ENCODE measurements at regions not wholly inside any gene's neighbourhood (a gene's known extent, or its start where the extent isn't known, plus 50 kb on each side); places are given as distances from the start of the nearest gene placed in this dataset.
"Not testable (repeated sequence)": the region's sequence is repeated elsewhere in the genome, so short reads cannot be mapped to it uniquely, and the experiment has no call there.

DNA sequence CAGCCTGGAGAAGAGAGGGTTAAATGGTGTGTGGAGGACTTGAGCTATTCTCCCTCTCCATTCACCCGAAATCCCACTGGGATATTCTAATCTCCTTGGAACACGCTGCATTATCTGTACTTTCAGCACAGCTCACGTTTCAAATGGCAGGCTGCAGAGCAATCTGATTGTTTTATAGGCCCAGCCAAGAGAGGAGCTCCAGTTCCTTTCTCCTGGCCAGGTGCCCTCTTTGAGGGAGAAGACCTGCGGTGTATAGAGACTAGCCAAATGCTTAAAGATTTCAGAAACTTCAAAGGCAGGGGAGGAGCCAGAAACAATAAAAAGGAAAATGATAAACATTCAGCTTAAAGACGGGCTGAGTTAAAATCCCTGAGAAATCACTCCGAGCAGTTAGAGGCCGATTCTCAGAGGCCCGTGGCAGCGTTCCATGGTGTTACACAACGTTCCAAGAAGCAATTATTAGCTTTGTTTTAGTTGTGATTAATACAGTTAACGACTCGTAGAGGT, 564.0 kb upstream of the KLF4 start:
- ChIA-PET POLR2A (no interaction called here), CTCF (no interaction called here)
- no peak overlapping the region for H3K4me3 Mint-ChIP-seq
- no peaks in the 10 kb centered on the region for H3K27me3 Mint-ChIP-seq
- DNase-seq: no peak
- H3K27ac Mint-ChIP-seq: no peak overlapping the region
- no peaks in the 10 kb centered on the region for H3K9me3 Mint-ChIP-seq
- H3K36me3 Mint-ChIP-seq (ENCODE audit: low read depth): no peaks in the 10 kb centered on the region
- H3K4me1 Mint-ChIP-seq: no peaks in the 10 kb centered on the region

DNA sequence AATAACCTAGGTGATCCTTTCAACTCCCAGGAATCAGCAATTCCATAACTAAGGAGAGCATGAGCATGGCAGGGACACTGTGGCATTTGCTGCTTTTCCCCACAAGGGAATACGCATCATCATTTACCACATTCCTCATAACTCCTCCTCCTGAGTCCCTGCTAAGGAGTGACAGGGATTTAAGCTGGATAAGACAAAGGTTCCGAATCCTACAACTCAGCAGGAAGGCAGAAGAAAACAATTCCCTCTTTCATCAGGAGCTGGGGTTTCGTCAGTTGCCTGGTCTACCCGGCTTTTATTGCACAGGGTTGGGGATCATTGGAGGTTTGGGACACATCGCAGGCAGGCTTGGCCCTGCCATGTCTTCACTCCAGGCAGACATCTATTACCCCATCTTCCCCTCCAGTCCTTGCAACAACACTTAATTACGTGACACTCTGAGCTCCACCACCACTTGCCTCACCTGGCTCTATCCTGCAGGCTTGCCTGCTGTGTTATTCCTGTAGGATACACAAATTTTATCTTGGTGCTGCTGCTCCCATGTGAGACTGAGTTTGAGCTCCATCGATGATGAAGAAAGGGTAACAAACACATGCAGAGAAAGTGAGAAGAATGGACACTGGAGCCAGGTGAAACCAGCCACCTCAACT, 563.0 kb upstream of the KLF4 start:
- ChIA-PET CTCF (no interaction called here), POLR2A (no interaction called here)
- H3K27me3 Mint-ChIP-seq: no peaks in the 10 kb centered on the region
- H3K4me3 Mint-ChIP-seq: no peak overlapping the region
- no peaks in the 10 kb centered on the region for H3K9me3 Mint-ChIP-seq
- no peaks in the 10 kb centered on the region for H3K4me1 Mint-ChIP-seq
- no peak for DNase-seq
- H3K36me3 Mint-ChIP-seq (ENCODE audit: low read depth): no peaks in the 10 kb centered on the region
- no peak overlapping the region for H3K27ac Mint-ChIP-seq

DNA sequence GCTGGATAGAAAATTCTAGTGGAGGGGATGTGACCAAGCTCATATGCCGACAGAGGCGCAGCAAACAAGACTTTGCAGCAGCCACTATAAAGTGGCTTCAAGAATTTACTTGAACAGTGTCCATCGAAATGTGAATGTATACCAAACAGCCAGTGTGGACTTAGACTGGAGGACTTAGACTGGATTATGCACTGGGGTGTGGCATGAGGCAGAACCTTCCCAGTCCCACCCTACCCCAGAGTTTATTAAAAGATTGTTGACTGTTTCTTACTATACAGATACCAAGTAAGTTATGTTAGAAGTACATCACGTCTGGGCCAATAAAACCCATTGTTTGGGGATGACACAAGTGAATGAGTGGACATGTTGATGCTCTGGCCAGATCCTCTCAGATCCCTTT, 561.3 kb upstream of the KLF4 start:
- H3K36me3 Mint-ChIP-seq (ENCODE audit: low read depth): no peaks in the 10 kb centered on the region
- no peak overlapping the region for H3K4me3 Mint-ChIP-seq
- no peaks in the 10 kb centered on the region for H3K27me3 Mint-ChIP-seq
- H3K27ac Mint-ChIP-seq: no peak overlapping the region
- ChIA-PET POLR2A (no interaction called here), CTCF (no interaction called here)
- H3K4me1 Mint-ChIP-seq: no peaks in the 10 kb centered on the region
- no peak for DNase-seq
- H3K9me3 Mint-ChIP-seq: no peaks in the 10 kb centered on the region

DNA sequence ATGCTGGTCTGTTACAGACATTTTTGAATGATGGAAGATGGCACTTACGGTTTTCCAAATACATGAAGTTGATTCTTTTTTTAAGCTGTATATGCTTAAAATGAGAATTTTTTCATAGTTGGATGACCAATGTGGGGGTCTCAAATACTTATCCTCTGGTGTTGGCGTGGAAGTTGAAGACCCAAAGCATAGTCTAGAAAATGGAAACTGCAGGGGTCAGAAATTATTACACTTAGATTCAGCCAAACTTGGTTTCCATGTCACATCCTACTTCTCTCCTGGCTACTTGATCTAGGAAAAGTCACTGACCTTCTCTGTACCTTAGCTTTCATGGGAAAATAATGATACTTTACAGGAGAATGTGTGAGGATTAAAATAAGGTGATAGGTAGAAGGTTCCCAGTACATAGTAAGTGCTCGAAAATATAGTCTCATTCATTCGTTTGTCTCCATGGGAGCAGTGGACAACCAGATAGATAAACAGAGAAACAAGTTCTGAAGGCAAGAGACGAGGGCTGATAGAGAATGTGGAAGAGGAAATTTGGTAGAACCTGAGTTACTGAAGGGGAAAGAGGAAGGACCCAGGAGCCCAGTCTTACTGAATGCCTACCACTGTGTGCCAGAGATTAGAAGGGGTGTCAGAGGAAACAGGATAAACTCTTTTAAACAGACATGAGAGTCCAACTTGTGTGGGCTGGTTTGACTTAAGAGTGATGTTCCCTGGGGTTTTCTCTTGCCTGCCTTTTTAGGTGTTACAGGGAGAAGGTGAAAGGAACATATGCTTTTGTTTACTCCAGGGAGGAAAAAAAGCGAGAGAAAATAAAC, 560.3 kb upstream of the KLF4 start:
- Mint-ChIP-seq H3K9me3 (no peaks in the 10 kb centered on the region), H3K27ac (no peak overlapping the region), H3K27me3 (no peaks in the 10 kb centered on the region), H3K4me3 (no peak overlapping the region), H3K36me3 (ENCODE audit: low read depth) (no peaks in the 10 kb centered on the region), H3K4me1 (no peaks in the 10 kb centered on the region)
- ChIA-PET CTCF (no interaction called here), POLR2A (no interaction called here)
- DNase-seq: no peak

DNA sequence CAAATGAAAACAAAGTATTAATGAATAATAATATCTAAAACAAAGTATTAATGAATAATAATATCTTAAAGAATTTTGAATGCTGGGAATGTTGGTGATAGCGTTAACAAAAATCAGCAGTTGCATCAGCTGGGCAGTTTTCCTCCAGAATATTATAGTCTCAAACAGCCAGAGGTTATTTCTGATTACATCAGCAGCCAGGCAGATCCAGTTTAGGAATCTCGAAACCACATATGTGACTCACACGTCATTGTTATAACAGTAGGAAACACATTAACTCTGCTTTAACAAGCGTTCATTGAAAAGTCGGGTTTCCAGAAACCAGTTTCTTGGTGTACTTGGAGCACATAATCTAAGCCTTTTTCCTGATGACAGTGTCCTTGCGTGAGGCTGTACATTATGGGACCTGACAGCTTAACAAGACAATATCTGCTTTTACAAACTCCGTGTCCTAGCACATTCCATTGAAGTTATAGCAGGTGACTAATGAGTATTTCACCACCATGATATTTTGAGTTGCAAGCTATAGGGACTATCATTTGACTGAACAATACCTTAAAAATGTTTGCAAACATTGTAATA, 559.5 kb upstream of the KLF4 start:
- no peak for DNase-seq
- CTCF ChIA-PET: no interaction called here
- H3K4me1 Mint-ChIP-seq: no peaks in the 10 kb centered on the region
- POLR2A ChIA-PET: no interaction called here
- H3K36me3 Mint-ChIP-seq (ENCODE audit: low read depth): no peaks in the 10 kb centered on the region
- peaks cover 4% of the 10 kb centered on the region for H3K9me3 Mint-ChIP-seq
- no peak overlapping the region for H3K27ac Mint-ChIP-seq
- H3K27me3 Mint-ChIP-seq: no peaks in the 10 kb centered on the region
- no peak overlapping the region for H3K4me3 Mint-ChIP-seq

DNA sequence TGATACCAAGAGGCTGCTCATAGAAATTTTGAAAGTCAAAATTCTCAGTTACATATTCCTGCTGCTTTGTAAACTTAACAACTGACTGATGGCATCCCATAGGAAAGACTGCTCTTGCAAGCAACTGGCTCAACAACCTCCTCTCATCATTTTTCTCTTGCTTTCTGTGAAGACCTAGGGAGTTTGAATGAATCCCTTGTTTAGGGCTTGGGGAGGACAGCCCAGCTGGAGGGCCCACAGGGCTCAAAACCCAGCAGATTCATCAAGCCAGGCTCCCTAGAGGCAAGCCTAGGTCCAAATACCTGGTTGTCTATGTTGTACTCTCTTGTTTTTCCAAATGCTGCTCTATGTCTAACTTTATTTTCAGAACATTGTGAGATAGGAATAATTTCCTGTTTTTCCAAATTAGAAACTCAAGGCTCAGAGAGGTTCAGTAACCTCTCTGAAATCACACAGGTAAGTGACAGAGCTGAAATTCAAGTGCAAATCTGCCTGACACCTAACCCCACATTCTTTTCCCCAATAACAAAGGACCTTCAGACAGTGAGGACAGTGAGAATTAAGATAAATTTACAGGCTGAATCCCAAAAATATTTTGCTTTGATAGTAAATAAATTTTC, 558.9 kb upstream of the KLF4 start:
- no peak for DNase-seq
- ChIA-PET CTCF (no interaction called here), POLR2A (no interaction called here)
- peaks cover 5% of the 10 kb centered on the region for H3K9me3 Mint-ChIP-seq
- H3K4me3 Mint-ChIP-seq: no peak overlapping the region
- no peaks in the 10 kb centered on the region for H3K4me1 Mint-ChIP-seq
- no peak overlapping the region for H3K27ac Mint-ChIP-seq
- H3K36me3 Mint-ChIP-seq (ENCODE audit: low read depth): no peaks in the 10 kb centered on the region
- H3K27me3 Mint-ChIP-seq: no peaks in the 10 kb centered on the region

DNA sequence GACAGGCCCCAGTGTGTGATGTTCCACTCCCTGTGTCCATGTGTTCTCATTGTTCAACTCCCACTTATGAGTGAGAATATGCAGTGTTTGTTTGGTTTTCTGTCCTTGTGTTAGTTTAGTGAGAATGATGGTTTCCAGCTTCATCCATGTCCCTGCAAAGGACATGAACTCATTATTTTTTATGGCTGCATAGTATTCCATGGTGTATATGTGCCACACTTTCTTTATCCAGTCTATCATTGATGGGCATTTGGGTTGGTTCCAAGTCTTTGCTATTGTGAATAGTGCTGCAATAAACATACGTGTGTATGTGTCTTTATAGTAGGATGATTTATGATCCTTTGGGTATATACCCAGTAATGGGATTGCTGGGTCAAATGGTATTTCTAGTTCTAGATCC, 558.2 kb upstream of the KLF4 start:
- H3K4me1 Mint-ChIP-seq; H3K36me3 Mint-ChIP-seq (ENCODE audit: low read depth); DNase-seq; H3K9me3 Mint-ChIP-seq; CTCF ChIA-PET; POLR2A ChIA-PET; H3K27me3 Mint-ChIP-seq; H3K27ac Mint-ChIP-seq; H3K4me3 Mint-ChIP-seq: not testable (repeated sequence)

DNA sequence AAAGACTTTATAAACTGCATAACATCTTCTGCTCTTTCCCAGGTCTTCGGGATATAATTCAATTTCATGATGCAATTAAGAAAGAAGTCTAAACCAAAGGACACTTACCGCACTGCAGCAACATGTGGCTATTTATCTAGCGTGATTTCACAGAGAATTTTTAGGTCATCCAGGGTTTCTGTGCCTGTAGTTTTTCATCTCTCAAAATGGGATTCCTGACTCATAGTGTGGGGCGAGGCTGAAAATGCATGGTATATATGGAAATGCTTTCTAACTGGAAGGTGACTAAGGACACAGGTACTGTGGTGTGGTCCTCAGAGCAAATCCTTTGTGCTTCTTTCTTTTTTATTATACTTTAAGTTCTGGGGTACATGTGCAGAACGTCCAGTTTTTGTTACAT, 557.7 kb upstream of the KLF4 start:
- no peak overlapping the region for H3K4me3 Mint-ChIP-seq
- H3K27me3 Mint-ChIP-seq: no peaks in the 10 kb centered on the region
- DNase-seq: no peak
- H3K27ac Mint-ChIP-seq: no peak overlapping the region
- no peaks in the 10 kb centered on the region for H3K36me3 Mint-ChIP-seq (ENCODE audit: low read depth)
- no peaks in the 10 kb centered on the region for H3K4me1 Mint-ChIP-seq
- ChIA-PET CTCF (no interaction called here), POLR2A (no interaction called here)
- H3K9me3 Mint-ChIP-seq: peaks cover 7% of the 10 kb centered on the region

DNA sequence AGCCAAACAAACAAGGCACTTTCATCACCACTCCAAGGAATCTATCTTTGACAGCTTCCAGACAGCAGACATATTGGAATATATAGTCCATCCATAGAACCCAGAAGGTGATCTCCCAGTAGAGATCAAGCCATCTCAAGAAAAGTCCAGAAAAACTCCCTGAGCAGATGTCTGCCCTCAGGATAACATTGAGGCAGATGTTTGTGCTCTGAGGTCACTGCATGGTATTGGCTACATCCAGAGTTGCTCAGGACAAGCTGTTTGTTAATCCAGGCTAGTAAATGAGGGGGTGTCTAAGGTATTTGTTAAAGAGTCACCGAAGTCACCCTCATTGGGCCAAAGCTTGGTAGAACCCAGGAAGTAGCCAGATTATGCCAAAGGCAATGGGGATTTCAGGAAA, 556.3 kb upstream of the KLF4 start:
- ChIA-PET POLR2A (no interaction called here), CTCF (no interaction called here)
- H3K36me3 Mint-ChIP-seq (ENCODE audit: low read depth): no peaks in the 10 kb centered on the region
- no peaks in the 10 kb centered on the region for H3K4me1 Mint-ChIP-seq
- no peak for DNase-seq
- H3K27ac Mint-ChIP-seq: no peak overlapping the region
- H3K4me3 Mint-ChIP-seq: no peak overlapping the region
- H3K27me3 Mint-ChIP-seq: no peaks in the 10 kb centered on the region
- H3K9me3 Mint-ChIP-seq: peaks cover 7% of the 10 kb centered on the region

DNA sequence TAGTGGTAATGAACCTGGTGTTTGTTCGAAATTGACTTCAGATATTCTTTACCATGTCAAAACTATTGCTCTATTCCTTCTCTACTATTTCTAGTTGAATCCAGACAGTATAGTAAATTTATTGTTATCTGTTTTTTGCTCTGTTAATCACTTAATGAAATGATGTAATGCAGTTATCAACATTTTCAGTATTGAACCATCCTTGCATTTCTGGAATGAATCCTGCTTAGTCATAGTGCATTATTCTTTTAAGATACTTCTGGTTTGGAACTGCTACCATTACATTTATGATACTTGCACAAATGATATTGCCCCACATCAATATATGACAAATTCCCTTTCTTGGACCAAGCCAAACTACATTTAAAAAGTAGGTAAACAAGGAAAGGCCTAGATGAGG, 554.0 kb upstream of the KLF4 start:
- Mint-ChIP-seq H3K4me3 (no peak overlapping the region), H3K27me3 (no peaks in the 10 kb centered on the region), H3K4me1 (no peaks in the 10 kb centered on the region), H3K36me3 (ENCODE audit: low read depth) (no peaks in the 10 kb centered on the region), H3K9me3 (peaks cover 7% of the 10 kb centered on the region), H3K27ac (no peak overlapping the region)
- POLR2A ChIA-PET: no interaction called here
- no peak for DNase-seq
- CTCF ChIA-PET: no interaction called here

DNA sequence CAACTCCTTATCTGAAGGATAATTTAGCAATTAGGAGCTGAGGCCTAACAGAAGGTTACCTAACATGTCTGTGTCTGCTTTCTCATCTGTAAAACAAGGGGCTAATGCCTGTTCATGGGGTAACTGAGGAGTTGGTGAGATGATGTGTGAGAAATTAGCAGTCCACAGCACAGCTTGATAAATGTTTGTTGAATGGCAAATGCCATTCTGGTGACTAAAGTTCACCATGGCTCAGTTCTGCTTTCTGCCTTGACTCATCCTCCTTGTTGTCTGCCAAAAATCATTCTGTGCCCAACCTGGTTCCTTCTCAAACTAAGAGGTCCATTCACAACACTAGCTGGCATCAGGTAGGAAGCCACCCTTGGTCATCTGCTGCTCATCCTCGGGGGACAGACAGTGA, 552.0 kb upstream of the KLF4 start:
- no peak overlapping the region for H3K27ac Mint-ChIP-seq
- H3K4me1 Mint-ChIP-seq: no peaks in the 10 kb centered on the region
- no peak overlapping the region for H3K4me3 Mint-ChIP-seq
- no peaks in the 10 kb centered on the region for H3K27me3 Mint-ChIP-seq
- POLR2A ChIA-PET: no interaction called here
- CTCF ChIA-PET: no interaction called here
- H3K36me3 Mint-ChIP-seq (ENCODE audit: low read depth): no peaks in the 10 kb centered on the region
- peaks cover 7% of the 10 kb centered on the region for H3K9me3 Mint-ChIP-seq
- DNase-seq: no peak

DNA sequence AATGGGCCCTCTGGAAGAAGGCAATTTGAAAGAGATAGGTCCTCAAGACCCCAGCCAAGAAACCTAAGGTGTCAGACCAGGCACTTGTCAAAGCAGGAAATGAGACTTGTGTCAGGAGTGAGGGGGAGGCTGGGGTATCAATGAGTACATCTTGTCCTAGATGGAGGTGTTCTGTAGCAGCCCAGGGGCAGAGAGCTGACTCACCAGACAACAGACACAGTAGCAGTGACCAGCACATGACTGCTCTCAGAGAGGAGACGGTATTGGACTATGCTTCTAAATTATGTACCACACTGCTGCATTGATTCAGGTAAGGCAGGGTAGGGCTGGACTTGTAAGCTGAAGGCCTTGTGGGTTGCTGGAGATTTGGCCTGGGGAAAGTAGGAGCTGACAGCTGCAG, 551.2 kb upstream of the KLF4 start:
- no peaks in the 10 kb centered on the region for H3K4me1 Mint-ChIP-seq
- DNase-seq: no peak
- POLR2A ChIA-PET: no interaction called here
- peaks cover 7% of the 10 kb centered on the region for H3K9me3 Mint-ChIP-seq
- no peaks in the 10 kb centered on the region for H3K27me3 Mint-ChIP-seq
- CTCF ChIA-PET: no interaction called here
- no peak overlapping the region for H3K27ac Mint-ChIP-seq
- H3K4me3 Mint-ChIP-seq: no peak overlapping the region
- H3K36me3 Mint-ChIP-seq (ENCODE audit: low read depth): no peaks in the 10 kb centered on the region

DNA sequence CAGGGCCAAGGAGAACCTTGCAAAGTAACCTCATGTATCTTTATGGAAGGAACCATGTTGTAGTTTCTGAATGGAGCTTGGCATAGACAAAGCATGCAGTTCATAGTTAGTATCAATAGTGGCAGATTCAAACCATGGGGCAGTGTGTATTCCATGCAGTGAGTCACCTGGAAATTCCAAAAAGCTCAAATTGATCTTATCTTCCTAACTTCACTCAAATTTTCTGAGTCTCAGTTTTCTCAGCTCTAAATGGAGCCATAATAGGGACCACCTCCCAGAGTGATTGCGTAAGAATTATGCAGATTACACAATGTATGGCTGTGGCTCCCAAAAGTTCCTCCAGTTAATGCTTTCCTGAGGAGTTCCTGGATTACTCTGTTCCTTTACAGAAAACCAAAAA, 549.9 kb upstream of the KLF4 start:
- DNase-seq: no peak
- Mint-ChIP-seq H3K4me1 (no peaks in the 10 kb centered on the region), H3K36me3 (ENCODE audit: low read depth) (no peaks in the 10 kb centered on the region), H3K27me3 (no peaks in the 10 kb centered on the region), H3K4me3 (no peak overlapping the region), H3K9me3 (peaks cover 9% of the 10 kb centered on the region), H3K27ac (no peak overlapping the region)
- ChIA-PET POLR2A (no interaction called here), CTCF (no interaction called here)

DNA sequence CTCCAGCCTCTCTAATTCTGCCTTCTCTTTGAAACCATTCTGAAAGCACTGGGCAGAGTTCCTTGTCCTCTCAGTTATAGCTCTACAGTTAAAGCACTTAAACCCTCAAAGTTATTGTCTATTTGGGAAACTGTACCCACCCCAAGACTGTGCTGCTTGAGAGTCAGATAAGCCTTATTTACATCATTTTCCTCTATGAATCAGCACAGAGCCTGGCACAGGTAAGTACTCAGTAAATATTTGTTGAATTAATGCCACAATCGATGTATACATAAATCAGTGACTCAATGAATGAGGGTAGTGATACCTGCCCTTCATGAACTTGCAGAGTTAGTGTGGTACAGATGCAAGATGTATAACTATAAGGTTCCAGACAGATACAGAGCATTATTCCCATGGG, 549.4 kb upstream of the KLF4 start:
- Mint-ChIP-seq H3K27ac (no peak overlapping the region), H3K9me3 (peaks cover 6% of the 10 kb centered on the region), H3K4me3 (no peak overlapping the region), H3K36me3 (ENCODE audit: low read depth) (no peaks in the 10 kb centered on the region), H3K27me3 (no peaks in the 10 kb centered on the region), H3K4me1 (no peaks in the 10 kb centered on the region)
- no peak for DNase-seq
- ChIA-PET POLR2A (no interaction called here), CTCF (no interaction called here)
